Omental fat pad (tissue), 3 donors: ENCODE measurements at regions not wholly inside any gene's neighbourhood (a gene's known extent, or its start where the extent isn't known, plus 50 kb on each side); places are given as distances from the start of the nearest gene placed in this dataset.

ENCODE experiments used
- ATAC-seq: fragments of 150-250 bp; one replicate; pipeline ENCODE4 v1.9.1; 2016; ENCODE audit warnings: mild to moderate bottlenecking, moderate library complexity; ENCODE audit not compliant: low FRiP score
- DNase-seq: peaks from one replicate; pipeline ENCODE4 v3.0.0-alpha.2; 2019; ENCODE audit warnings: low spot score
- CTCF ChIP-seq, 3 donors: fragments of 450-650 bp; IDR thresholded peaks; one replicate each; pipeline ENCODE4 v1.5.1; 2016 to 2017; ENCODE audit warnings: antibody characterized with exemption in 3 of 3, mild to moderate bottlenecking in 3 of 3, moderate library complexity in 2 of 3

GRCh38 chr3:21067031-21067813 is 683.8 kb downstream of the ZNF385D start:
- TF ChIP-seq CTCF (IDR thresholded peaks at IDR 0.05), result no peak
- ATAC-seq, result no peak
- DNase-seq, result no peak

- TF ChIP-seq CTCF (IDR thresholded peaks at IDR 0.05), result no peak
- ATAC-seq (no peak), DNase-seq (no peak)
Observed at GRCh38 chr3:21062831-21063294, 688.1 kb downstream of the ZNF385D start.

GRCh38 chr3:21059404-21059803 is 691.6 kb downstream of the ZNF385D start:
- DNase-seq (no peak), ATAC-seq (no peak)
- no peak for TF ChIP-seq CTCF (IDR thresholded peaks at IDR 0.05)

DNA sequence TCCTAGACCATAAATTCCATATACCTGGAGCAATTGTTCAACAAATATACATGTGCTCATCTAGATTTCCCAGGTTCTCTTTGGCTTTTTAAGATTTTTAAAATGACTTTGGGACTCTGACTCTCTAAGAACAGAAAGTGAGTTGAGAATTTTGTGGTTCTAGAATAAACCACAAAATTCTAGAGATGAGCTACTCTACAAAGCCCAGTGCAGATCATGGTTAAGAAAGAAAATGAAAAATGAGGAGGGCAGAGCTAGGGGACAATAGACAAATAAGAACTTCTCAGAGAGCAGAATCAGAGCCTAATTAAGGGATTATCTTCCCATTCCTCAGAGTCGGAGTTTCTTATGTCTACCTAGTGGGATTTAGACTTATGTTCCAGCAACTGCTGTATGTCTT is 694.7 kb downstream of the ZNF385D start:
- no peak for TF ChIP-seq CTCF (IDR thresholded peaks at IDR 0.05)
- ATAC-seq (no peak), DNase-seq (no peak)

DNA sequence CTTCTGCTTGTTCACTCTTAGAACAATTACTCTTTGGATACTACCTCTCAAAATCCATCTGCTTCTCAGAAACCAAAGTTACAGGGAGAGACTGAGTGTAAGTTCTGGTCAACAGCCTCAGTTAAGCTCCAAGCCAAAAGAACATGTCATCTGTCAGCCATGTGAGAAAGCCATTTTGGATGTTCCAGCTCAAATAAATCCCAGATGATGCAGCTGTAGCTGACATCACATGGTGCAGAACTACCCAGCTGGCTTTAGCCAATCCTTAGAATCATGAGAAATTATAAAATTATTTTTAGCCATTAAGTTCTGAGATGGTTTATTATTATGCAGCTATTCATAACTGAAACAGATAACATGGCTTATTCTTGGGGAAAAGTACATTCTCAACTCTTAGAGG is 696.0 kb downstream of the ZNF385D start:
- TF ChIP-seq CTCF (IDR thresholded peaks at IDR 0.05), result no peak
- ATAC-seq (no peak), DNase-seq (no peak)

- ATAC-seq, result no peak
- TF ChIP-seq CTCF (IDR thresholded peaks at IDR 0.05), result no peak
- DNase-seq, result no peak
Observed at GRCh38 chr3:21054064-21054463, 696.9 kb downstream of the ZNF385D start.
